SK-N-SH (cell line): ENCODE measurements at regions not wholly inside any gene's neighbourhood (a gene's known extent, or its start where the extent isn't known, plus 50 kb on each side); places are given as distances from the start of the nearest gene placed in this dataset.

Source experiments
- CTCF ChIP-seq: fragments of 200-600 bp; sonication (generic); IDR thresholded peaks from 2 replicates; pipeline ENCODE4 v1.6.1; 2017; ENCODE audit warnings: antibody characterized with exemption, mild to moderate bottlenecking, moderate library complexity
- EZH2phosphoT487 ChIP-seq: fragments of 200-600 bp; sonication (generic); IDR thresholded peaks from 2 replicates; pipeline ENCODE4 v1.6.1; 2017; ENCODE audit warnings: low read depth, mixed run types, mild to moderate bottlenecking, antibody characterized with exemption, moderate library complexity, borderline replicate concordance
- FOSL2 ChIP-seq: IDR thresholded peaks from 2 replicates; pipeline ENCODE4 v1.4.0; 2012; ENCODE audit warnings: low read depth, mild to moderate bottlenecking, moderate library complexity, borderline replicate concordance
- GABPA ChIP-seq: IDR thresholded peaks from 2 replicates; pipeline ENCODE4 v1.4.0; 2012; ENCODE audit warnings: low read depth, mild to moderate bottlenecking
- JUND ChIP-seq: IDR thresholded peaks from 2 replicates; pipeline ENCODE4 v1.4.0; 2012
- RAD21 ChIP-seq: IDR thresholded peaks from 2 replicates; pipeline ENCODE4 v1.6.1; 2012; ENCODE audit warnings: mild to moderate bottlenecking, low read length
- RCOR1 ChIP-seq: fragments of 150-350 bp; IDR thresholded peaks from 2 replicates; pipeline ENCODE4 v1.6.1; 2017; ENCODE audit warnings: antibody characterized with exemption, low read length
- SMC3 ChIP-seq: IDR thresholded peaks from 2 replicates; pipeline ENCODE4 v1.6.1; 2012; ENCODE audit warnings: low read depth, low read length, improper control_type of control experiment
- TAF1 ChIP-seq: IDR thresholded peaks from 2 replicates; pipeline ENCODE4 v1.6.1; 2012; ENCODE audit warnings: low read depth, mild to moderate bottlenecking, low read length, moderate library complexity, borderline replicate concordance
- ZBTB33 ChIP-seq: IDR thresholded peaks from 2 replicates; pipeline ENCODE4 v1.4.0; 2012; ENCODE audit warnings: low read depth, borderline replicate concordance
- TF ChIP-seq, protein P1 (sequence below): fragments of 150-350 bp; IDR thresholded peaks from 2 replicates; pipeline ENCODE4 v1.6.1; 2016; ENCODE audit warnings: mild to moderate bottlenecking, low read depth, low read length

- TF ChIP-seq, protein P1, sequence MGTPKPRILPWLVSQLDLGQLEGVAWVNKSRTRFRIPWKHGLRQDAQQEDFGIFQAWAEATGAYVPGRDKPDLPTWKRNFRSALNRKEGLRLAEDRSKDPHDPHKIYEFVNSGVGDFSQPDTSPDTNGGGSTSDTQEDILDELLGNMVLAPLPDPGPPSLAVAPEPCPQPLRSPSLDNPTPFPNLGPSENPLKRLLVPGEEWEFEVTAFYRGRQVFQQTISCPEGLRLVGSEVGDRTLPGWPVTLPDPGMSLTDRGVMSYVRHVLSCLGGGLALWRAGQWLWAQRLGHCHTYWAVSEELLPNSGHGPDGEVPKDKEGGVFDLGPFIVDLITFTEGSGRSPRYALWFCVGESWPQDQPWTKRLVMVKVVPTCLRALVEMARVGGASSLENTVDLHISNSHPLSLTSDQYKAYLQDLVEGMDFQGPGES = no peak
- TF ChIP-seq EZH2phosphoT487 (no peak), CTCF (no peak), JUND (no peak), ZBTB33 (no peak), RCOR1 (no peak), GABPA (no peak), RAD21 (no peak), FOSL2 (no peak), SMC3 (no peak), TAF1 (no peak)
These were observed 521.1 kb downstream of the GATA3 start for GRCh38 chr10:8575620-8576019.
